Amygdala (tissue), 56 donors: ENCODE measurements at regions not wholly inside any gene's neighbourhood (a gene's known extent, or its start where the extent isn't known, plus 50 kb on each side); places are given as distances from the start of the nearest gene placed in this dataset.

ENCODE experiments used
- DNase-seq, 56 donors: peaks; one replicate each; lab custom pipeline; 2025; lab: John Stamatoyannopoulos, UW

- DNase-seq: peak in 1 of 56 donors; percentile 13
Observed at GRCh38 chr14:29442696-29443095, 485.0 kb downstream of the PRKD1 start.

GRCh38 chr14:29444216-29444615, 483.4 kb downstream of the PRKD1 start:
- DNase-seq: no peak

GRCh38 chr14:29444805-29445204, 482.8 kb downstream of the PRKD1 start:
- DNase-seq: no peak

- DNase-seq: no peak
Observed at GRCh38 chr14:29446971-29447370, 480.7 kb downstream of the PRKD1 start.

GRCh38 chr14:29451941-29452340, 475.7 kb downstream of the PRKD1 start:
- no peak for DNase-seq

- no peak for DNase-seq
Observed at GRCh38 chr14:29453045-29453444, 474.6 kb downstream of the PRKD1 start.

GRCh38 chr14:29454026-29454693, 473.5 kb downstream of the PRKD1 start:
- DNase-seq: no peak

- no peak for DNase-seq
Observed at GRCh38 chr14:29458547-29458946, 469.1 kb downstream of the PRKD1 start.

GRCh38 chr14:29459531-29459930, 468.1 kb downstream of the PRKD1 start:
- DNase-seq: no peak

- DNase-seq: no peak
Observed at GRCh38 chr14:29459969-29460560, 467.6 kb downstream of the PRKD1 start.

GRCh38 chr14:29461101-29461500, 466.5 kb downstream of the PRKD1 start:
- DNase-seq: peak in 4 of 56 donors; percentile 1 to 23 (median 2)

- DNase-seq: no peak
Observed at GRCh38 chr14:29461506-29461905, 466.1 kb downstream of the PRKD1 start.

GRCh38 chr14:29462321-29462720, 465.3 kb downstream of the PRKD1 start:
- DNase-seq: no peak

GRCh38 chr14:29462772-29463171, 464.9 kb downstream of the PRKD1 start:
- DNase-seq: no peak

GRCh38 chr14:29463727-29464395, 463.8 kb downstream of the PRKD1 start:
- DNase-seq: no peak

- no peak for DNase-seq
Observed at GRCh38 chr14:29465095-29465494, 462.6 kb downstream of the PRKD1 start.

- no peak for DNase-seq
Observed at GRCh38 chr14:29475641-29476040, 452.0 kb downstream of the PRKD1 start.

- no peak for DNase-seq
Observed at GRCh38 chr14:29486132-29486531, 441.5 kb downstream of the PRKD1 start.

- no peak for DNase-seq
Observed at GRCh38 chr14:29489911-29490425, 437.7 kb downstream of the PRKD1 start.

- DNase-seq: no peak
Observed at GRCh38 chr14:29493849-29494248, 433.8 kb downstream of the PRKD1 start.

GRCh38 chr14:29494312-29494711, 433.3 kb downstream of the PRKD1 start:
- DNase-seq: no peak

GRCh38 chr14:29503903-29504302, 423.7 kb downstream of the PRKD1 start:
- no peak for DNase-seq
